ENCODE measurements at regions not wholly inside any gene's neighbourhood (a gene's known extent, or its start where the extent isn't known, plus 50 kb on each side); places are given as distances from the start of the nearest gene placed in this dataset.

DNA sequence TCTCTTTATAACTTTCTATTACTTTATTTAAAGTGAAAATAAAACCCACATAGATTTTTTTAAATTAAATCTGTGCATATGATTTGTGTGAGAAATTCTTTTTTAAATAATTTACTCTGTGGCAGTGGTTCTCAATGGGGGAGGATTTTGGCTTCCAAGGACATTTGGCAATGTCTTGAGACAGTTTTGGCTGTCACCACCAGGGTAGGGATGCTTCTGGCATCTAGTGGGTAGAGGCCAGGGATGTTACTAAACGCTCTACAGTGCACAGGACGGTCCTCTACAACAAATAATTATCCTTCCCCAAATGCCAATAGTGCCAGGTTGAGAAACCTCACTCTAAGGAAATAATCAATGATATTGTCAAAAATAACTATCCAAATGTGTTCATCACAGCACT is 177.9 kb upstream of the CCNG1 start:
- TF ChIP-seq, protein P1, sequence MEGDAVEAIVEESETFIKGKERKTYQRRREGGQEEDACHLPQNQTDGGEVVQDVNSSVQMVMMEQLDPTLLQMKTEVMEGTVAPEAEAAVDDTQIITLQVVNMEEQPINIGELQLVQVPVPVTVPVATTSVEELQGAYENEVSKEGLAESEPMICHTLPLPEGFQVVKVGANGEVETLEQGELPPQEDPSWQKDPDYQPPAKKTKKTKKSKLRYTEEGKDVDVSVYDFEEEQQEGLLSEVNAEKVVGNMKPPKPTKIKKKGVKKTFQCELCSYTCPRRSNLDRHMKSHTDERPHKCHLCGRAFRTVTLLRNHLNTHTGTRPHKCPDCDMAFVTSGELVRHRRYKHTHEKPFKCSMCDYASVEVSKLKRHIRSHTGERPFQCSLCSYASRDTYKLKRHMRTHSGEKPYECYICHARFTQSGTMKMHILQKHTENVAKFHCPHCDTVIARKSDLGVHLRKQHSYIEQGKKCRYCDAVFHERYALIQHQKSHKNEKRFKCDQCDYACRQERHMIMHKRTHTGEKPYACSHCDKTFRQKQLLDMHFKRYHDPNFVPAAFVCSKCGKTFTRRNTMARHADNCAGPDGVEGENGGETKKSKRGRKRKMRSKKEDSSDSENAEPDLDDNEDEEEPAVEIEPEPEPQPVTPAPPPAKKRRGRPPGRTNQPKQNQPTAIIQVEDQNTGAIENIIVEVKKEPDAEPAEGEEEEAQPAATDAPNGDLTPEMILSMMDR (IDR thresholded peaks at IDR 0.05): no peak
- TF ChIP-seq TCF7L2 (IDR thresholded peaks at IDR 0.05; ENCODE audit: low read depth, low read length) (no peak), SIN3A (IDR thresholded peaks at IDR 0.05; ENCODE audit: borderline replicate concordance, insufficient read depth, low read depth, low read length) (no peak)

All from Panc1 (cell line).